ENCODE measurements at regions not wholly inside any gene's neighbourhood (a gene's known extent, or its start where the extent isn't known, plus 50 kb on each side); places are given as distances from the start of the nearest gene placed in this dataset.

GRCh38 chr13:40498461-40498860 lies 168.0 kb downstream of the FOXO1 start:
- H3K4me3 ChIP-seq (replicated peaks in 1 of 3; ENCODE audit: low read depth in 2 of 3, low read length in 3 of 3), result no peak overlapping the region
- H4K20me1 ChIP-seq (ENCODE audit: insufficient read depth, low read length), result no peaks in the 10 kb centered on the region
- no peak overlapping the region for H3K9ac ChIP-seq (ENCODE audit: insufficient read depth, low read length, poor library complexity, severe bottlenecking)
- intact Hi-C loops (cut with micrococcal nuclease), result no loop called here
- H3K27me3 ChIP-seq (ENCODE audit: control insufficient read depth in 2 of 2, insufficient read depth in 2 of 2, low read length in 2 of 2), result no peaks in the 10 kb centered on the region
- no peak for DNase-seq
- H2AFZ ChIP-seq (ENCODE audit: insufficient read depth, low read depth, low read length, poor library complexity, severe bottlenecking), result no peak overlapping the region
- H3K9me3 Mint-ChIP-seq, result peaks cover 0 to 2% (median 0%) of the 10 kb centered on the region in 7 donors
- H3K4me1 ChIP-seq (ENCODE audit: control insufficient read depth in 1 of 2, insufficient read depth in 2 of 2, low read length in 2 of 2), result no peaks in the 10 kb centered on the region
- peaks cover 0 to 8% (median 4%) of the 10 kb centered on the region in 3 donors for H3K27me3 Mint-ChIP-seq (ENCODE audit: low read depth in 3 of 3)
- no peak overlapping the region for H3K4me3 Mint-ChIP-seq
- H3K4me2 ChIP-seq (replicated peaks; ENCODE audit: extremely low read depth, low read length, poor library complexity, severe bottlenecking), result no peak overlapping the region
- WGBS (ENCODE audit: insufficient coverage), result 93% methylated on average over 4 of the region's 4 CpGs
- no peaks in the 10 kb centered on the region for H3K36me3 Mint-ChIP-seq
- peaks cover 9% of the 10 kb centered on the region for H3K4me1 Mint-ChIP-seq
- H3K27ac ChIP-seq (ENCODE audit: low read depth in 1 of 2, low read length in 2 of 2), result no peak overlapping the region
- no peaks in the 10 kb centered on the region for H3K9me3 ChIP-seq (replicated peaks in 1 of 2; ENCODE audit: control insufficient read depth in 1 of 2, insufficient read depth in 1 of 2, low read length in 2 of 2)
- TF ChIP-seq, protein P1, sequence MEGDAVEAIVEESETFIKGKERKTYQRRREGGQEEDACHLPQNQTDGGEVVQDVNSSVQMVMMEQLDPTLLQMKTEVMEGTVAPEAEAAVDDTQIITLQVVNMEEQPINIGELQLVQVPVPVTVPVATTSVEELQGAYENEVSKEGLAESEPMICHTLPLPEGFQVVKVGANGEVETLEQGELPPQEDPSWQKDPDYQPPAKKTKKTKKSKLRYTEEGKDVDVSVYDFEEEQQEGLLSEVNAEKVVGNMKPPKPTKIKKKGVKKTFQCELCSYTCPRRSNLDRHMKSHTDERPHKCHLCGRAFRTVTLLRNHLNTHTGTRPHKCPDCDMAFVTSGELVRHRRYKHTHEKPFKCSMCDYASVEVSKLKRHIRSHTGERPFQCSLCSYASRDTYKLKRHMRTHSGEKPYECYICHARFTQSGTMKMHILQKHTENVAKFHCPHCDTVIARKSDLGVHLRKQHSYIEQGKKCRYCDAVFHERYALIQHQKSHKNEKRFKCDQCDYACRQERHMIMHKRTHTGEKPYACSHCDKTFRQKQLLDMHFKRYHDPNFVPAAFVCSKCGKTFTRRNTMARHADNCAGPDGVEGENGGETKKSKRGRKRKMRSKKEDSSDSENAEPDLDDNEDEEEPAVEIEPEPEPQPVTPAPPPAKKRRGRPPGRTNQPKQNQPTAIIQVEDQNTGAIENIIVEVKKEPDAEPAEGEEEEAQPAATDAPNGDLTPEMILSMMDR (IDR thresholded peaks at IDR 0.05), result no peak
- no peaks in the 10 kb centered on the region for H3K36me3 ChIP-seq (replicated peaks in 1 of 2; ENCODE audit: control insufficient read depth in 1 of 2, insufficient read depth in 2 of 2, low read length in 2 of 2)
- no peak overlapping the region for H3K27ac Mint-ChIP-seq
- H3K79me2 ChIP-seq (ENCODE audit: insufficient read depth, low read length), result no peaks in the 10 kb centered on the region

GRCh38 chr13:40502236-40502635 lies 164.2 kb downstream of the FOXO1 start:
- no peaks in the 10 kb centered on the region for H3K27me3 ChIP-seq (ENCODE audit: control insufficient read depth in 2 of 2, insufficient read depth in 2 of 2, low read length in 2 of 2)
- DNase-seq, result no peak
- TF ChIP-seq, protein P1 (IDR thresholded peaks at IDR 0.05), result no peak
- Mint-ChIP-seq H3K4me3 (no peak overlapping the region), H3K9me3 (peaks cover 0 to 2% (median 0%) of the 10 kb centered on the region in 7 donors), H3K27ac (no peak overlapping the region), H3K4me1 (no peaks in the 10 kb centered on the region), H3K27me3 (ENCODE audit: low read depth in 3 of 3) (peaks cover 0 to 5% (median 3%) of the 10 kb centered on the region in 3 donors), H3K36me3 (no peaks in the 10 kb centered on the region)
- no peak overlapping the region for H3K4me3 ChIP-seq (replicated peaks in 1 of 3; ENCODE audit: low read depth in 2 of 3, low read length in 3 of 3)
- no peaks in the 10 kb centered on the region for H3K9me3 ChIP-seq (replicated peaks in 1 of 2; ENCODE audit: control insufficient read depth in 1 of 2, insufficient read depth in 1 of 2, low read length in 2 of 2)
- WGBS (ENCODE audit: insufficient coverage), result no CpG with 5 or more reads among the region's 3 CpGs
- H3K9ac ChIP-seq (ENCODE audit: insufficient read depth, low read length, poor library complexity, severe bottlenecking), result no peak overlapping the region
- H3K4me1 ChIP-seq (ENCODE audit: control insufficient read depth in 1 of 2, insufficient read depth in 2 of 2, low read length in 2 of 2), result no peaks in the 10 kb centered on the region
- no peaks in the 10 kb centered on the region for H3K79me2 ChIP-seq (ENCODE audit: insufficient read depth, low read length)
- no peaks in the 10 kb centered on the region for H3K36me3 ChIP-seq (replicated peaks in 1 of 2; ENCODE audit: control insufficient read depth in 1 of 2, insufficient read depth in 2 of 2, low read length in 2 of 2)
- no peaks in the 10 kb centered on the region for H4K20me1 ChIP-seq (ENCODE audit: insufficient read depth, low read length)
- no peak overlapping the region for H3K27ac ChIP-seq (ENCODE audit: low read depth in 1 of 2, low read length in 2 of 2)
- H2AFZ ChIP-seq (ENCODE audit: insufficient read depth, low read depth, low read length, poor library complexity, severe bottlenecking), result no peak overlapping the region
- H3K4me2 ChIP-seq (replicated peaks; ENCODE audit: extremely low read depth, low read length, poor library complexity, severe bottlenecking), result no peak overlapping the region
- intact Hi-C loops (cut with micrococcal nuclease), result no loop called here
